ENCODE measurements at regions not wholly inside any gene's neighbourhood (a gene's known extent, or its start where the extent isn't known, plus 50 kb on each side); places are given as distances from the start of the nearest gene placed in this dataset.
"Not testable (repeated sequence)": the region's sequence is repeated elsewhere in the genome, so short reads cannot be mapped to it uniquely, and the experiment has no call there.

- DNase-seq = no peak
Measured at GRCh38 chr5:58002323-58002722, 457.6 kb downstream of the PLK2 start.

- no peak for DNase-seq
Measured at GRCh38 chr5:57993866-57994265, 466.0 kb downstream of the PLK2 start.

GRCh38 chr5:57989378-57989777 lies 470.5 kb downstream of the PLK2 start:
- DNase-seq = no peak

- no peak for DNase-seq
Measured at GRCh38 chr5:57988813-57989212, 471.1 kb downstream of the PLK2 start.

GRCh38 chr5:57987552-57987951 lies 472.3 kb downstream of the PLK2 start:
- DNase-seq = no peak

- DNase-seq = no peak
Measured at GRCh38 chr5:57986761-57987341, 473.0 kb downstream of the PLK2 start.

GRCh38 chr5:57983426-57983825 lies 476.5 kb downstream of the PLK2 start:
- DNase-seq = no peak

- no peak for DNase-seq
Measured at GRCh38 chr5:57979671-57980070, 480.2 kb downstream of the PLK2 start.

GRCh38 chr5:57976506-57976905 lies 483.4 kb downstream of the PLK2 start:
- DNase-seq = no peak

GRCh38 chr5:57972099-57972498 lies 487.8 kb downstream of the PLK2 start:
- not testable (repeated sequence) for DNase-seq

GRCh38 chr5:57960569-57960968 lies 478.0 kb upstream of the ACTBL2 start:
- DNase-seq = no peak

- DNase-seq = no peak
Measured at GRCh38 chr5:57956636-57957035, 474.0 kb upstream of the ACTBL2 start.

GRCh38 chr5:57955511-57955910 lies 472.9 kb upstream of the ACTBL2 start:
- DNase-seq = no peak

GRCh38 chr5:57953792-57954191 lies 471.2 kb upstream of the ACTBL2 start:
- DNase-seq = no peak

GRCh38 chr5:57950616-57951228 lies 468.1 kb upstream of the ACTBL2 start:
- no peak for DNase-seq

GRCh38 chr5:57948091-57948490 lies 465.5 kb upstream of the ACTBL2 start:
- no peak for DNase-seq

- DNase-seq = no peak
Measured at GRCh38 chr5:57947181-57947580, 464.6 kb upstream of the ACTBL2 start.

GRCh38 chr5:57940879-57941278 lies 458.3 kb upstream of the ACTBL2 start:
- no peak for DNase-seq

- no peak for DNase-seq
Measured at GRCh38 chr5:57940236-57940635, 457.6 kb upstream of the ACTBL2 start.

GRCh38 chr5:57939771-57940170 lies 457.2 kb upstream of the ACTBL2 start:
- no peak for DNase-seq

- no peak for DNase-seq
Measured at GRCh38 chr5:57939335-57939734, 456.7 kb upstream of the ACTBL2 start.

GRCh38 chr5:57938174-57938557 lies 455.6 kb upstream of the ACTBL2 start:
- DNase-seq = no peak

- no peak for DNase-seq
Measured at GRCh38 chr5:57937501-57938173, 455.0 kb upstream of the ACTBL2 start.

GRCh38 chr5:57937025-57937424 lies 454.4 kb upstream of the ACTBL2 start:
- DNase-seq = no peak

- DNase-seq = no peak
Measured at GRCh38 chr5:57932761-57933160, 450.1 kb upstream of the ACTBL2 start.

All from NCI-H2081 (cell line).